ENCODE measurements at regions not wholly inside any gene's neighbourhood (a gene's known extent, or its start where the extent isn't known, plus 50 kb on each side); places are given as distances from the start of the nearest gene placed in this dataset.

- H3K27me3 ChIP-seq, result no peaks in the 10 kb centered on the region
- no peak overlapping the region for H3K27ac ChIP-seq
- 79% methylated on average over 4 of the region's 4 CpGs for WGBS (ENCODE audit: insufficient coverage, low coverage, low lambda C conversion rate, missing lambda C conversion rate)
- no peak for DNase-seq
- intact Hi-C loops (cut with DNase I), result no loop called here
- H3K4me3 ChIP-seq, result no peak overlapping the region
- H3K4me1 ChIP-seq, result no peaks in the 10 kb centered on the region
- ATAC-seq, result no peak
- no peaks in the 10 kb centered on the region for H3K36me3 ChIP-seq
- no peaks in the 10 kb centered on the region for H3K9me3 ChIP-seq
- no peak for TF ChIP-seq CTCF (IDR thresholded peaks at IDR 0.05)
- TF ChIP-seq POLR2A (IDR thresholded peaks at IDR 0.05), result no peak
These were observed 2709.8 kb downstream of the PCDH7 start for GRCh38 chr4:33429971-33430370.

- intact Hi-C loops (cut with DNase I), result no loop called here
These were observed 2717.2 kb downstream of the PCDH7 start for GRCh38 chr4:33437406-33437805.

GRCh38 chr4:33446953-33447352, 2726.8 kb downstream of the PCDH7 start:
- no peak overlapping the region for H3K4me3 ChIP-seq
- H3K27ac ChIP-seq, result no peak overlapping the region
- no peaks in the 10 kb centered on the region for H3K27me3 ChIP-seq
- H3K36me3 ChIP-seq, result no peaks in the 10 kb centered on the region
- H3K9me3 ChIP-seq, result no peaks in the 10 kb centered on the region
- intact Hi-C loops (cut with DNase I), result no loop called here
- ATAC-seq (no peak), DNase-seq (no peak)
- TF ChIP-seq POLR2A (IDR thresholded peaks at IDR 0.05) (no peak), CTCF (IDR thresholded peaks at IDR 0.05) (no peak)
- no peaks in the 10 kb centered on the region for H3K4me1 ChIP-seq
- 28% methylated on average over 2 of the region's 2 CpGs for WGBS (ENCODE audit: insufficient coverage, low coverage, low lambda C conversion rate, missing lambda C conversion rate)

More at GRCh38 chr4:33437406-33437805, 2717.2 kb downstream of the PCDH7 start:
- ATAC-seq (no peak), DNase-seq (no peak)
- no peaks in the 10 kb centered on the region for H3K27me3 ChIP-seq
- no peaks in the 10 kb centered on the region for H3K9me3 ChIP-seq
- TF ChIP-seq POLR2A (IDR thresholded peaks at IDR 0.05), result no peak
- TF ChIP-seq CTCF (IDR thresholded peaks at IDR 0.05), result no peak
- no peak overlapping the region for H3K4me3 ChIP-seq
- 58% methylated on average over 2 of the region's 2 CpGs for WGBS (ENCODE audit: insufficient coverage, low coverage, low lambda C conversion rate, missing lambda C conversion rate)
- no peak overlapping the region for H3K27ac ChIP-seq
- no peaks in the 10 kb centered on the region for H3K4me1 ChIP-seq
- no peaks in the 10 kb centered on the region for H3K36me3 ChIP-seq

GRCh38 chr4:33448948-33449347, 2728.8 kb downstream of the PCDH7 start:
- TF ChIP-seq POLR2A (IDR thresholded peaks at IDR 0.05) (no peak), CTCF (IDR thresholded peaks at IDR 0.05) (no peak)
- Histone ChIP-seq H3K4me1 (no peaks in the 10 kb centered on the region), H3K4me3 (no peak overlapping the region), H3K9me3 (no peaks in the 10 kb centered on the region), H3K27ac (no peak overlapping the region), H3K27me3 (no peaks in the 10 kb centered on the region), H3K36me3 (no peaks in the 10 kb centered on the region)
- DNase-seq (no peak), ATAC-seq (no peak)
- intact Hi-C loops (cut with DNase I), result no loop called here
- WGBS (ENCODE audit: insufficient coverage, low coverage, low lambda C conversion rate, missing lambda C conversion rate), result 49% methylated on average over 3 of the region's 3 CpGs

- H3K9me3 ChIP-seq, result no peaks in the 10 kb centered on the region
- TF ChIP-seq CTCF (IDR thresholded peaks at IDR 0.05) (no peak), POLR2A (IDR thresholded peaks at IDR 0.05) (no peak)
- no peak for ATAC-seq
- H3K27ac ChIP-seq, result no peak overlapping the region
- no peaks in the 10 kb centered on the region for H3K36me3 ChIP-seq
- intact Hi-C loops (cut with DNase I), result no loop called here
- no peak overlapping the region for H3K4me3 ChIP-seq
- no peak for DNase-seq
- H3K27me3 ChIP-seq, result no peaks in the 10 kb centered on the region
- H3K4me1 ChIP-seq, result no peaks in the 10 kb centered on the region
These were observed 2733.3 kb downstream of the PCDH7 start for GRCh38 chr4:33453436-33453835.

Data from right lobe of liver (tissue), 6 donors.